ENCODE measurements at regions not wholly inside any gene's neighbourhood (a gene's known extent, or its start where the extent isn't known, plus 50 kb on each side); places are given as distances from the start of the nearest gene placed in this dataset.

- WGBS (ENCODE audit: low lambda C conversion rate, missing lambda C conversion rate), result 91% methylated on average over 10 of the region's 10 CpGs
- DNase-seq (ENCODE audit: low spot score), result no peak
Measured at GRCh38 chr11:70682056-70682455, 283.7 kb downstream of the CTTN start.

GRCh38 chr11:70682760-70683159, 284.4 kb downstream of the CTTN start:
- H3K4me1 ChIP-seq (ENCODE audit: insufficient read depth), result no peaks in the 10 kb centered on the region
- no peaks in the 10 kb centered on the region for H3K9me2 ChIP-seq (replicated peaks; ENCODE audit: insufficient read depth)
- H3K27ac ChIP-seq, result no peak overlapping the region
- no peak overlapping the region for H2AFZ ChIP-seq
- no peaks in the 10 kb centered on the region for H3K27me3 ChIP-seq
- H3K36me3 ChIP-seq (replicated peaks; ENCODE audit: insufficient read depth, low read depth), result no peaks in the 10 kb centered on the region
- TF ChIP-seq CTCF (IDR thresholded peaks at IDR 0.05; ENCODE audit: poor library complexity), result no peak
- no peak for TF ChIP-seq EZH2 (IDR thresholded peaks at IDR 0.05; ENCODE audit: borderline replicate concordance)
- no peak for TF ChIP-seq EZH2phosphoT487 (IDR thresholded peaks at IDR 0.05; ENCODE audit: low read depth, severe bottlenecking, unreplicated experiment)
- 98% methylated on average over 12 of the region's 12 CpGs for WGBS (ENCODE audit: low lambda C conversion rate, missing lambda C conversion rate)
- H3K9me3 ChIP-seq (ENCODE audit: low read depth), result no peaks in the 10 kb centered on the region
- H3K4me2 ChIP-seq, result no peak overlapping the region
- no peaks in the 10 kb centered on the region for H3K79me2 ChIP-seq
- no peak overlapping the region for H3K4me3 ChIP-seq
- no peak for DNase-seq (ENCODE audit: low spot score)
- no peaks in the 10 kb centered on the region for H4K20me1 ChIP-seq (ENCODE audit: insufficient read depth, poor library complexity, severe bottlenecking)

More at GRCh38 chr11:70682056-70682455, 283.7 kb downstream of the CTTN start:
- no peak overlapping the region for H3K4me3 ChIP-seq
- H3K36me3 ChIP-seq (replicated peaks; ENCODE audit: insufficient read depth, low read depth), result no peaks in the 10 kb centered on the region
- H3K4me2 ChIP-seq, result no peak overlapping the region
- H2AFZ ChIP-seq, result no peak overlapping the region
- no peaks in the 10 kb centered on the region for H3K79me2 ChIP-seq
- no peaks in the 10 kb centered on the region for H3K4me1 ChIP-seq (ENCODE audit: insufficient read depth)
- no peaks in the 10 kb centered on the region for H3K9me3 ChIP-seq (ENCODE audit: low read depth)
- TF ChIP-seq EZH2phosphoT487 (IDR thresholded peaks at IDR 0.05; ENCODE audit: low read depth, severe bottlenecking, unreplicated experiment) (no peak), EZH2 (IDR thresholded peaks at IDR 0.05; ENCODE audit: borderline replicate concordance) (no peak), CTCF (IDR thresholded peaks at IDR 0.05; ENCODE audit: poor library complexity) (no peak)
- no peaks in the 10 kb centered on the region for H3K27me3 ChIP-seq
- H3K9me2 ChIP-seq (replicated peaks; ENCODE audit: insufficient read depth), result no peaks in the 10 kb centered on the region
- no peaks in the 10 kb centered on the region for H4K20me1 ChIP-seq (ENCODE audit: insufficient read depth, poor library complexity, severe bottlenecking)
- no peak overlapping the region for H3K27ac ChIP-seq

- no peaks in the 10 kb centered on the region for H3K9me3 ChIP-seq (ENCODE audit: low read depth)
Measured at GRCh38 chr11:70687716-70688115, 289.4 kb downstream of the CTTN start.

More at GRCh38 chr11:70687716-70688115, 289.4 kb downstream of the CTTN start:
- no peak for DNase-seq (ENCODE audit: low spot score)
- no peak overlapping the region for H3K4me2 ChIP-seq
- no peak overlapping the region for H3K27ac ChIP-seq
- H3K4me1 ChIP-seq (ENCODE audit: insufficient read depth), result no peaks in the 10 kb centered on the region
- H2AFZ ChIP-seq, result no peak overlapping the region
- no peaks in the 10 kb centered on the region for H3K9me2 ChIP-seq (replicated peaks; ENCODE audit: insufficient read depth)
- no peaks in the 10 kb centered on the region for H3K36me3 ChIP-seq (replicated peaks; ENCODE audit: insufficient read depth, low read depth)
- H3K4me3 ChIP-seq, result no peak overlapping the region
- H3K79me2 ChIP-seq, result no peaks in the 10 kb centered on the region
- no peaks in the 10 kb centered on the region for H3K27me3 ChIP-seq
- WGBS (ENCODE audit: low lambda C conversion rate, missing lambda C conversion rate), result 81% methylated on average over 6 of the region's 6 CpGs
- no peak for TF ChIP-seq CTCF (IDR thresholded peaks at IDR 0.05; ENCODE audit: poor library complexity)
- no peak for TF ChIP-seq EZH2 (IDR thresholded peaks at IDR 0.05; ENCODE audit: borderline replicate concordance)
- no peak for TF ChIP-seq EZH2phosphoT487 (IDR thresholded peaks at IDR 0.05; ENCODE audit: low read depth, severe bottlenecking, unreplicated experiment)
- H4K20me1 ChIP-seq (ENCODE audit: insufficient read depth, poor library complexity, severe bottlenecking), result no peaks in the 10 kb centered on the region
